ENCODE measurements at regions not wholly inside any gene's neighbourhood (a gene's known extent, or its start where the extent isn't known, plus 50 kb on each side); places are given as distances from the start of the nearest gene placed in this dataset.

DNA sequence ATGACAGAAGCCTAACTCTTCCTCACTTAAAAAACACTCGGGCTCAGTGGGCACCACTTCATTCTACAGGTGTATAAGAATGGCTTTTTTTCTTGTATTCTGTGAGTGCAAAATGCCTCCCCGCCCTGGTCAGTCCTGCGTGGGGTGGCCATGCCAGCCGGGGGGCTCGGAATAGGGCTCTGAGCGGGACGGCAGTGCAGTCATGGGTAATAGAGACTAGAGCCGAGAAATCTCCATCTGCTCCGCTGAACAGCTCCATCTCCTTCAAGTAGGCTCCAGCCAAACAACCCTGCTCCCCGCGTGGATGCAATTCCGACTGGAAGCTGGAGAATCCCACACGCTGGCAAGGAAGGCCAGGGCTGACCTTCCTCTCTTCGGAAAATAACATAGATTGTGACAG, 317.0 kb upstream of the IRX4 start:
- H3K4me3 ChIP-seq (ENCODE audit: low read depth, low read length), result no peak overlapping the region
- H3K9me3 ChIP-seq (ENCODE audit: control insufficient read depth, insufficient read depth, low read length), result peaks cover 4% of the 10 kb centered on the region; the same call in 1 of the 2 replicates
- H3K27me3 ChIP-seq (ENCODE audit: control insufficient read depth, insufficient read depth, low read length), result no peaks in the 10 kb centered on the region
- no peak overlapping the region for H3K9ac ChIP-seq (ENCODE audit: low read depth, low read length)
- peaks cover 5% of the 10 kb centered on the region; the same call in 1 of the 2 replicates for H3K4me1 ChIP-seq (ENCODE audit: control insufficient read depth, insufficient read depth, low read length)
- H3K27ac ChIP-seq (ENCODE audit: low read depth, low read length), result no peak overlapping the region
- H3K36me3 ChIP-seq (ENCODE audit: control insufficient read depth, insufficient read depth, low read length), result no peaks in the 10 kb centered on the region

DNA sequence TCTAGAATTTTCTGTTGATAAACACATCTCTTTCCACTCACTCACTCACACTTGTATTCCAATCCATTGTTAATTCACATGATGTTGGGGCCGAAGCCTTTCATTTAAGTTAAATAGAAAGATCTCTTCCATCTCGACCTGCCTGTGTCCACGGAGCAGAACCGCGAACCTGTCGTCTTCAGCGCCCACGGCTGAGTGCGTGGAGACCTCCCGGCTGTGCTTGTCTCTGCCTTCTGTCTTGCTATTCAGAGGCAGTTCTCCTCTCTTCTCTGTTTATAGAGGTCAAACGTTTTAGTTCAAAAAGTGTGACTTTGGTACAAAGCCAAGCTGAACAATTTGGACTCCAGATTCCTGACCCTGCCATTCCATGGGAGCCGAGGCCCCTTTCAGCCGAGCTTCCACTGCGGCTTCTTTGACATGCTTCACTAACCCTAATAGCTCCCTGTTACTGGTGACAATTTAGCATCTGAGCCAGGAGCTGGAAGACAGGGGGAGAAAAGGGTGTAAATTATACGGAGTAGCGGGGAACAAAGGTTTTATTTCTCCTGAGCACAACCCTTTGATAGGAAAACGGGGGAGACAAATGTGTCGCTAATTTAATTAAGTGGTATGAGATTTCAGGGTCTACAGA, 314.4 kb upstream of the IRX4 start:
- Histone ChIP-seq H3K9ac (ENCODE audit: low read depth, low read length) (no peak overlapping the region), H3K27me3 (ENCODE audit: control insufficient read depth, insufficient read depth, low read length) (no peaks in the 10 kb centered on the region), H3K4me1 (ENCODE audit: control insufficient read depth, insufficient read depth, low read length) (no peaks in the 10 kb centered on the region)

DNA sequence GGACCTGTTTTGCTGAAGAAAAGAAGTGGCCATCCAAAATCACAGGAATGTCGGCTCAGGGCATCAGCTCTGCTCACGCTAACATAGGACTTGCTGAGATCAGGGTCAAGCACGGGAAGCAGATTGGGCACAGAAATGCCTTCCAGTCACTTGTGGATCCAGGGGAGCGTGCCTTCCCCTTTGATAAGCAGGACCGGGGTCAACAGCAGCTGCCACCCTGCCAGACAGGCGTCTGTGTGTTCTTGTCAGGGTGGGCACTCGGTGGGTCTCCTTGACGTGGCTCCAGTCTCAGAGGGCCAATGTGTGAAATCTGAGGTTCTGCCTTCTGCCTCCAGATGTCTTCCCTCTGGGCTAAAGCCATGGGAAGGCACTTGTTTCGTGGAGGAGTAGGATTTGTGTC, 313.7 kb upstream of the IRX4 start:
- Histone ChIP-seq H3K4me1 (ENCODE audit: control insufficient read depth, insufficient read depth, low read length) (no peaks in the 10 kb centered on the region), H3K9ac (ENCODE audit: low read depth, low read length) (no peak overlapping the region), H3K36me3 (ENCODE audit: control insufficient read depth, insufficient read depth, low read length) (no peaks in the 10 kb centered on the region), H3K27ac (ENCODE audit: low read depth, low read length) (no peak overlapping the region), H3K9me3 (ENCODE audit: control insufficient read depth, insufficient read depth, low read length) (peaks cover 5% of the 10 kb centered on the region; the same call in 1 of the 2 replicates), H3K4me3 (ENCODE audit: low read depth, low read length) (no peak overlapping the region), H3K27me3 (ENCODE audit: control insufficient read depth, insufficient read depth, low read length) (no peaks in the 10 kb centered on the region)

More for the DNA sequence above, 314.4 kb upstream of the IRX4 start:
- peaks cover 5% of the 10 kb centered on the region; the same call in 1 of the 2 replicates for H3K9me3 ChIP-seq (ENCODE audit: control insufficient read depth, insufficient read depth, low read length)
- H3K4me3 ChIP-seq (ENCODE audit: low read depth, low read length), result no peak overlapping the region
- H3K27ac ChIP-seq (ENCODE audit: low read depth, low read length), result no peak overlapping the region
- no peaks in the 10 kb centered on the region for H3K36me3 ChIP-seq (ENCODE audit: control insufficient read depth, insufficient read depth, low read length)

DNA sequence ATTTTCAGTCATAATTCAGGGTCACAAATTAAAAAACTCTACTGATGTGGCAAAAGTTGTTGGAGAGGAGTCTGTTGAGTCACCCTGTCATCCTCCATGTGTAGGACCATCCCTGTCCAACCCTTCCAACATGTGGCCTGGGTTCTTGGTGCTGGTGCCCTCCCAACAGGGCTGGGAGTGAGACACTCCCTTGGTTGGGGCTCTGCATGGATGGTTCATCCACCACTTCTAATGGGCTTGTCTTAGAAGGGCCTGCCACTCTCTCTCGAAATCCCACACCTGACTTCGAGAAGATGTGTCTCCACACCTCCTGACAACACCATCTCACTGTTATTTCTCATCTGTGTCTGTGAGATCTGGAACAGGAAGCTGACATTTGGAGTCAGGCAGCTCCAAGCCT, 312.2 kb upstream of the IRX4 start:
- Histone ChIP-seq H3K36me3 (ENCODE audit: control insufficient read depth, insufficient read depth, low read length) (no peaks in the 10 kb centered on the region), H3K27ac (ENCODE audit: low read depth, low read length) (no peak overlapping the region), H3K27me3 (ENCODE audit: control insufficient read depth, insufficient read depth, low read length) (no peaks in the 10 kb centered on the region), H3K9me3 (ENCODE audit: control insufficient read depth, insufficient read depth, low read length) (peaks cover 5% of the 10 kb centered on the region; the same call in 1 of the 2 replicates), H3K4me3 (ENCODE audit: low read depth, low read length) (no peak overlapping the region), H3K4me1 (ENCODE audit: control insufficient read depth, insufficient read depth, low read length) (no peaks in the 10 kb centered on the region), H3K9ac (ENCODE audit: low read depth, low read length) (no peak overlapping the region)

DNA sequence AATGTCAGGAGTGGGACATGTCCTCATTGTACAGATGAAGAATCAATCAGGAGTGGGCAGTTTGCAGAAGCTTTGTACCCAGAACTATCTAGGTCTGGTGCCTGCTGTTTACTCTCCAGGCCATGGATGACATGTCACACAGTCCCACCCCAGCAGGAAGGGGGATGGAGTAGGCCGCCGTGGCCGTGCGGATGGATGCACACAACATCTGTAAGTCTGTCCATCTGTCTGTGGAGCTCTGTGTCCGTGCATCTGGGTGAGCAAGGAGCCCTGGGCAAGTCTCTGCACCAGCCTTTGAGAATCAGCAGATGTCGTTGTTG, 311.5 kb upstream of the IRX4 start:
- no peaks in the 10 kb centered on the region for H3K27me3 ChIP-seq (ENCODE audit: control insufficient read depth, insufficient read depth, low read length)
- peaks cover 5% of the 10 kb centered on the region; the same call in 1 of the 2 replicates for H3K9me3 ChIP-seq (ENCODE audit: control insufficient read depth, insufficient read depth, low read length)
- no peak overlapping the region for H3K4me3 ChIP-seq (ENCODE audit: low read depth, low read length)
- no peaks in the 10 kb centered on the region for H3K4me1 ChIP-seq (ENCODE audit: control insufficient read depth, insufficient read depth, low read length)
- no peaks in the 10 kb centered on the region for H3K36me3 ChIP-seq (ENCODE audit: control insufficient read depth, insufficient read depth, low read length)
- no peak overlapping the region for H3K9ac ChIP-seq (ENCODE audit: low read depth, low read length)
- H3K27ac ChIP-seq (ENCODE audit: low read depth, low read length), result no peak overlapping the region

DNA sequence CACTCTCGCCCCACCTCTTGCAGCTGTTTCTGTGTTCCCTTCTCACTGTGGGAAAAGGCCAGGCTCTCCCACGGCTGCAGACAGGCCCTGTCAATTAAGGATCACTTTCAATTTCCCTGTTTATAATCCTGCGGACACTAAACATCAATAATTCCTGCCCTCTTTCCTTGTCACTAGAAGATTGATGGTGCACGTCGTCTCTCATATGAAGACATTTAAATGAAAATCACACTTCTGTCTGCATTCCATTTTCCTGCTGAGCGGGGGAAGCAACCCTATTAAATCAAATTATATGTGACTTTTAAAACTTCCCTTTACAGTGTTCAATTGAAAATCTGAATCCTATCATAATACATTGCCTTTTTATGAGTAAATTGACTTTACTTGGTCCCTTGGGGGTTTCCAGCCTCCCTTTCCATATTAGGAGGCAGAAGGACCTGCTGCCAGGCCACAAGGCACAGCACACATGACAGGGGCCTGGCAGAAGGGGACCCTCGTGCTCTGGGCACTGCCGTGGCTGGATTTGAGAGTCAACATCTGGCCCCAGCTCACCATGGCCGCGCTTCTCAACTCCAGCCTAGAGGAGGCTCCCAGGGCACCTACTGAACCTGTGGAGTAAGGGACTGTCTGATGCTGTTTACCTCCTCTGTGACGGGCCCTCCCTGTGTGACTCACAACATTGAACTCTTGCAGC, 311.0 kb upstream of the IRX4 start:
- Histone ChIP-seq H3K27ac (ENCODE audit: low read depth, low read length) (no peak overlapping the region), H3K9ac (ENCODE audit: low read depth, low read length) (no peak overlapping the region), H3K4me3 (ENCODE audit: low read depth, low read length) (no peak overlapping the region), H3K4me1 (ENCODE audit: control insufficient read depth, insufficient read depth, low read length) (no peaks in the 10 kb centered on the region), H3K27me3 (ENCODE audit: control insufficient read depth, insufficient read depth, low read length) (no peaks in the 10 kb centered on the region), H3K9me3 (ENCODE audit: control insufficient read depth, insufficient read depth, low read length) (peaks cover 5% of the 10 kb centered on the region; the same call in 1 of the 2 replicates), H3K36me3 (ENCODE audit: control insufficient read depth, insufficient read depth, low read length) (no peaks in the 10 kb centered on the region)

DNA sequence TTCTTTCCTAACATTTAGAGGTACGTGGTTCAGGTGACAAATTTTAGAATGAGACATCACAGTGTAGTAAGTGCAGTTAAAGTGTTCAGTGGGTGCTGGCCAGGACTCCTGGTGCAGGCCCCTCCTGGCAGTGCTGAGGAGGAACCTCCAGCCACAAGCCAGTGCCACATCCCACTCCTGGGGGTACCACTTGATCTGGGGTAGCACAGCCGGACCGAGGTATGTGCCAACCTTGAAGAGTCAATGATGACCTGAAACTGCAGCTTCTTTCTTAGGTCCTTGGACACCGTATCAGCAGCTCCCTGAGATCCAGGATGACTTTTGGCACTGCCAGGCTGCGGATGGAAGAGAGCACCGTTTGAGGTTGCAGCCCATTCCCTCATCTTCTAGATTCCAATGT, 310.4 kb upstream of the IRX4 start:
- Histone ChIP-seq H3K36me3 (ENCODE audit: control insufficient read depth, insufficient read depth, low read length) (no peaks in the 10 kb centered on the region), H3K9ac (ENCODE audit: low read depth, low read length) (no peak overlapping the region), H3K9me3 (ENCODE audit: control insufficient read depth, insufficient read depth, low read length) (peaks cover 5% of the 10 kb centered on the region; the same call in 1 of the 2 replicates), H3K27ac (ENCODE audit: low read depth, low read length) (no peak overlapping the region), H3K4me1 (ENCODE audit: control insufficient read depth, insufficient read depth, low read length) (no peaks in the 10 kb centered on the region), H3K27me3 (ENCODE audit: control insufficient read depth, insufficient read depth, low read length) (no peaks in the 10 kb centered on the region), H3K4me3 (ENCODE audit: low read depth, low read length) (no peak overlapping the region)

DNA sequence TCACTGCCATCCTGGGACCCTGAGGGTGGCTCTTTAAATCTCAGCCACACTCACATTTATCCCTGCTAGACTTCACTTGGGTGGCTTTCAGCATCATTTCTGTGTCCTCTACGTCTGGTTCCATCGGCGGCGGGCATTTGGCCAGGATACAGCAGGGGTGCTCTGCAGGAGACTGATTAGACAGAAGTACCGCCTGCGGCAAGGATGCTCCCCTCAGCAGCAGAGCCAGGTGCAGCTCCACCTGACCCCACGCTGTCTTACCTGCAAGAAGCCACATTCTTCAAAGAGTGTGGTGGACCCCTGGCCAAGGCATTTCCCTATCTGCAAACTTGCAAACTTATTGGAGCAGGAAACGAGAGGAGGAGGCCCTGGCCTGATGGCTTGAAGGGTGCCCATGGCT, 309.8 kb upstream of the IRX4 start:
- no peaks in the 10 kb centered on the region for H3K27me3 ChIP-seq (ENCODE audit: control insufficient read depth, insufficient read depth, low read length)
- no peak overlapping the region for H3K27ac ChIP-seq (ENCODE audit: low read depth, low read length)
- peaks cover 5% of the 10 kb centered on the region; the same call in 1 of the 2 replicates for H3K9me3 ChIP-seq (ENCODE audit: control insufficient read depth, insufficient read depth, low read length)
- H3K4me3 ChIP-seq (ENCODE audit: low read depth, low read length), result no peak overlapping the region
- no peak overlapping the region for H3K9ac ChIP-seq (ENCODE audit: low read depth, low read length)
- H3K36me3 ChIP-seq (ENCODE audit: control insufficient read depth, insufficient read depth, low read length), result no peaks in the 10 kb centered on the region
- H3K4me1 ChIP-seq (ENCODE audit: control insufficient read depth, insufficient read depth, low read length), result no peaks in the 10 kb centered on the region

DNA sequence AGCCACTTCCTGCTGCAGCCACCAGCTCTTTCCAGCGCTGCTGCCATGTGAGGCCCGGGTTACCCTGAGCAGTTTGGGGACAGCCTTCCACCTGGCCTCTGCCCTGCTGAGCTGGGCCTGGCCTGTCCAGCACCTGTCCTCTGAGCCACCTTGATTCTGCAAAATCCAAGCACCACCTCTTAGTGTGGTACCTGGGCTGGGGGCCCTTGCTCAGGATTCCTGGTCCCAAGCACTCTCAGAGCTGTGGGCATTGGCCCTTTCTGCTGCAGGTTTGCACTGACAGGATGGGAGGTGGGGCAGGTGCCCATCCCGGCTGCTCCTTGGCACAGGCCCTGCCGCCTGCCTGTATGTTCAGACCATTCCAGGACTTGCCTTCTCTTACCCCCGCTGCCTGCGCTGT, 309.2 kb upstream of the IRX4 start:
- Histone ChIP-seq H3K4me3 (ENCODE audit: low read depth, low read length) (no peak overlapping the region), H3K4me1 (ENCODE audit: control insufficient read depth, insufficient read depth, low read length) (no peaks in the 10 kb centered on the region), H3K36me3 (ENCODE audit: control insufficient read depth, insufficient read depth, low read length) (no peaks in the 10 kb centered on the region), H3K9ac (ENCODE audit: low read depth, low read length) (no peak overlapping the region), H3K9me3 (ENCODE audit: control insufficient read depth, insufficient read depth, low read length) (peaks cover 5% of the 10 kb centered on the region; the same call in 1 of the 2 replicates), H3K27ac (ENCODE audit: low read depth, low read length) (no peak overlapping the region), H3K27me3 (ENCODE audit: control insufficient read depth, insufficient read depth, low read length) (no peaks in the 10 kb centered on the region)

DNA sequence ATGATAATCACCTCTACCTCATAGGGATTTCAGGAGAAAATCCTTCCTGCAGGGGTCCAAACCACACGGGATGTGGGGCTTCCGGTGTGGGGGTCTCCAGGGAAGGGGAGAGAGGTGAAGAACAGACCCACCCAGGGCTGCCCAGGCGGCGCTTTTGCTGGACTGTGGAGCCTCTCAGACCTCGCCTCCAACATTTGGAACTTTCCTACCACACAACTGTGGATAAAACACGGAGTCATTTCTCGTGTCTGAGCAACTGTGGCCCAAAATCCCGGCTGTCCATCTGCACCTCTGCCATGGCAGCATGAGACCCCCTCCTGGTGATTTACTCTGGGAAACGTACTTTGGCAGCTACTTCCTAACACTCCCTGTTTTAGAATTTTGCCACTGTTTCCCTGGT, 307.8 kb upstream of the IRX4 start:
- H3K4me1 ChIP-seq (ENCODE audit: control insufficient read depth, insufficient read depth, low read length), result no peaks in the 10 kb centered on the region
- peaks cover 5% of the 10 kb centered on the region; the same call in 1 of the 2 replicates for H3K9me3 ChIP-seq (ENCODE audit: control insufficient read depth, insufficient read depth, low read length)
- H3K27me3 ChIP-seq (ENCODE audit: control insufficient read depth, insufficient read depth, low read length), result no peaks in the 10 kb centered on the region
- no peak overlapping the region for H3K4me3 ChIP-seq (ENCODE audit: low read depth, low read length)
- no peak overlapping the region for H3K27ac ChIP-seq (ENCODE audit: low read depth, low read length)
- no peaks in the 10 kb centered on the region for H3K36me3 ChIP-seq (ENCODE audit: control insufficient read depth, insufficient read depth, low read length)
- H3K9ac ChIP-seq (ENCODE audit: low read depth, low read length), result no peak overlapping the region

DNA sequence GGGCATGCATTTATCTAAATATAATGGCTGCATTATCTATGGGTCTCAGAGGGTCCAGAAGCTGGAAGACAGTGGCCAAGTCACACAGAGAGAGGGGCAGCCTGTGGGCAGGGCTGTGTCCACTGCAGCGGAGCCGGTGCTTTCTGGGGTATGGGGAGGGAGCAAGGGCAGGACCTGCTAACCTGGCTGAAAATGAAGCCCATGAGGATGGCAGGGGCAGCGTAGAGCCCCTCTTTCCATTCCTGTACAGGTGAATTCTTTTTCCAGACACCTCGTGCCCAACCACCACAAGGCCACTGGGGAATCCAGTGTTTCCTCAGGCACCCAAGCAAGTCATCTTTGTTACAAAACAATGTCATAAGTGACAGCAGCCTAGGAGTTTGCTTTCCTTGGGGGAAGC, 305.9 kb upstream of the IRX4 start:
- Histone ChIP-seq H3K9me3 (ENCODE audit: control insufficient read depth, insufficient read depth, low read length) (no peaks in the 10 kb centered on the region), H3K4me1 (ENCODE audit: control insufficient read depth, insufficient read depth, low read length) (no peaks in the 10 kb centered on the region), H3K36me3 (ENCODE audit: control insufficient read depth, insufficient read depth, low read length) (no peaks in the 10 kb centered on the region), H3K27me3 (ENCODE audit: control insufficient read depth, insufficient read depth, low read length) (no peaks in the 10 kb centered on the region), H3K4me3 (ENCODE audit: low read depth, low read length) (no peak overlapping the region), H3K9ac (ENCODE audit: low read depth, low read length) (no peak overlapping the region), H3K27ac (ENCODE audit: low read depth, low read length) (no peak overlapping the region)
